Glutamatergic neuron (in vitro differentiated cells): ENCODE measurements at regions not wholly inside any gene's neighbourhood (a gene's known extent, or its start where the extent isn't known, plus 50 kb on each side); places are given as distances from the start of the nearest gene placed in this dataset.

Experiments used
- DNase-seq: peaks from one replicate; pipeline ENCODE4 v3.0.0; 2022
- H3K27ac Mint-ChIP-seq: one replicate; pipeline ENCODE4 v1.8.0; 2020; ENCODE audit warnings: mild to moderate bottlenecking, mixed read lengths, inconsistent platforms; ENCODE audit not compliant: unreplicated experiment
- H3K27me3 Mint-ChIP-seq: one replicate; pipeline ENCODE4 v1.8.0; 2020; ENCODE audit warnings: mild to moderate bottlenecking, moderate library complexity, mixed read lengths, inconsistent platforms; ENCODE audit not compliant: unreplicated experiment
- H3K36me3 Mint-ChIP-seq: one replicate; pipeline ENCODE4 v1.8.0; 2020; ENCODE audit warnings: mild to moderate bottlenecking, mixed read lengths, inconsistent platforms; ENCODE audit not compliant: unreplicated experiment
- H3K4me1 Mint-ChIP-seq: one replicate; pipeline ENCODE4 v1.8.0; 2020; ENCODE audit warnings: mild to moderate bottlenecking, low read depth, mixed read lengths, inconsistent platforms; ENCODE audit not compliant: unreplicated experiment
- H3K4me3 Mint-ChIP-seq: one replicate; pipeline ENCODE4 v1.8.0; 2020; ENCODE audit warnings: mild to moderate bottlenecking, mixed read lengths, inconsistent platforms; ENCODE audit not compliant: unreplicated experiment
- H3K9me3 Mint-ChIP-seq: one replicate; pipeline ENCODE4 v1.8.0; 2020; ENCODE audit warnings: mild to moderate bottlenecking, moderate library complexity, mixed read lengths, inconsistent platforms; ENCODE audit not compliant: unreplicated experiment
- CTCF ChIP-seq: fragments of 200-600 bp; sonication (generic); IDR thresholded peaks from one replicate; pipeline ENCODE4 v1.5.0; 2021; ENCODE audit not compliant: partially characterized antibody, unreplicated experiment

- no peak for DNase-seq
- Mint-ChIP-seq H3K4me3 (no peak overlapping the region), H3K9me3 (peaks cover 2% of the 10 kb centered on the region), H3K4me1 (no peaks in the 10 kb centered on the region), H3K27ac (no peak overlapping the region), H3K36me3 (no peaks in the 10 kb centered on the region), H3K27me3 (peaks cover 3% of the 10 kb centered on the region)
- no peak for TF ChIP-seq CTCF
Measured at GRCh38 chr10:75295868-75296441, 60.2 kb upstream of the COMTD1 start.

GRCh38 chr10:75294866-75295701 lies 59.3 kb upstream of the COMTD1 start:
- Mint-ChIP-seq H3K36me3 (no peaks in the 10 kb centered on the region), H3K4me3 (peak overlapping the region; percentile 81), H3K27ac (no peak overlapping the region), H3K9me3 (peaks cover 2% of the 10 kb centered on the region), H3K4me1 (no peaks in the 10 kb centered on the region), H3K27me3 (peaks cover 6% of the 10 kb centered on the region)
- DNase-seq, result peak; percentile 72
- TF ChIP-seq CTCF, result no peak

GRCh38 chr10:75294518-75294865 lies 58.7 kb upstream of the COMTD1 start:
- H3K4me1 Mint-ChIP-seq, result no peaks in the 10 kb centered on the region
- no peak for TF ChIP-seq CTCF
- no peaks in the 10 kb centered on the region for H3K36me3 Mint-ChIP-seq
- peak; percentile 43 for DNase-seq
- H3K27me3 Mint-ChIP-seq, result peaks cover 6% of the 10 kb centered on the region
- peaks cover under 1% of the 10 kb centered on the region for H3K9me3 Mint-ChIP-seq
- H3K27ac Mint-ChIP-seq, result no peak overlapping the region
- H3K4me3 Mint-ChIP-seq, result peak overlapping the region; percentile 81

- DNase-seq, result no peak
- no peaks in the 10 kb centered on the region for H3K36me3 Mint-ChIP-seq
- no peak overlapping the region for H3K27ac Mint-ChIP-seq
- no peak for TF ChIP-seq CTCF
- H3K9me3 Mint-ChIP-seq, result no peaks in the 10 kb centered on the region
- H3K4me3 Mint-ChIP-seq, result no peak overlapping the region
- H3K4me1 Mint-ChIP-seq, result no peaks in the 10 kb centered on the region
- peaks cover 6% of the 10 kb centered on the region for H3K27me3 Mint-ChIP-seq
Measured at GRCh38 chr10:75294031-75294437, 58.3 kb upstream of the COMTD1 start.

GRCh38 chr10:75293446-75293820 lies 57.7 kb upstream of the COMTD1 start:
- H3K27ac Mint-ChIP-seq, result no peak overlapping the region
- DNase-seq, result no peak
- TF ChIP-seq CTCF, result no peak
- no peaks in the 10 kb centered on the region for H3K4me1 Mint-ChIP-seq
- no peaks in the 10 kb centered on the region for H3K36me3 Mint-ChIP-seq
- H3K27me3 Mint-ChIP-seq, result peaks cover 6% of the 10 kb centered on the region
- peak overlapping the region; percentile 30 for H3K4me3 Mint-ChIP-seq
- H3K9me3 Mint-ChIP-seq, result no peaks in the 10 kb centered on the region
